ENCODE measurements at regions not wholly inside any gene's neighbourhood (a gene's known extent, or its start where the extent isn't known, plus 50 kb on each side); places are given as distances from the start of the nearest gene placed in this dataset.

DNA sequence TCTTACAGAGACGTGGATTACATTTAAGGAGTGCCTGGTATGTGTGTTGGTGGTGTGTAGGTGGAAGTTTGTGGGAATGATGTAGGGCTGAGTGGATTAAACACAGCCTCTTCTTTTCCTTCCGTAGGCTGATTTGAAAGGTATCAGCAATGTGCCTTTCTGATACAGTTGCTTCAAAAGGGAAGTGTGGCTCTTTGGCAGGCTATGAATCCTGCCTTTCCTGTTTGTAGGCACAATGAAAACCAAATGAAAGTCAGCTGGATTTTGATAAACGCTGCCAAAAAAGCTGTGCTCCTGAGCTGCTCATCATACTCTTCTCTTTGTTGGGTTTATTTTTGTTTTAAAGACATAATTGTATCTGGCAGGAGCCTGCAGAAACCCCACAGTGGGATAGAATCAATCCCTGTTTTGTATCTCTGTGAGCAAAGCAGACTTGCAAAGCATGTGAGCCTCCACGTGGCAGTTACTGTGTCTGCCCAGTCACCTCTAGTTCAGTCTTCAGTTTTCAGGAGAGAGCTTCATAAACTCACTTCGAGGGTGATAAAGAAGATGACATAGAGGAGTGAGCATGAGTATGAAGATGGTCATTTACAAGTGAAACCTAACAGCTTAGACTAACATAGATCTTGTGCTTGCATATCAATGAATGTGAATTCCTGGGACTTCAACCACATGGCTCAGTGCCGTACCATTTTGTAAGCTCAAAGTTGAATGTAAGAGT lies 655.7 kb upstream of the KIRREL3 start:
- no peak for DNase-seq (ENCODE audit: low read depth)

DNA sequence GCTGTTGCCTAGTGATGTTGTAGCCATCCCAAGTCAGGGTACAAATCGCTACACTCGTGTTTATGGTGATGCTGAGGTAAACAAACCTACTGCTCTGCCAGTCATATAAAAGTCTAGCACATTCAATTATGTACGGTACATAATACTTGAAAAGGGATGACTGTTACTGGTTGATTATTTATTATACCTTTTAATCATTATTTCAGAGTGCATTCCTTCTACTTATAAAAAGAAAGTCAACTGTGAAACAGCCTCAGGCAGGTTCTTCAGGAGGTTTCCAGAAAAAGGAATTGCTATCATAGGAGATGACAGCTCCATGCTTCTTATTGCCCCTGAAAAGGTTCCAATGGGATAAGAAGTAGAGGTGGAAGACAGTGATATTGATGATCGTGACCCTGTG lies 652.5 kb upstream of the KIRREL3 start:
- DNase-seq (ENCODE audit: low read depth), result no peak

DNA sequence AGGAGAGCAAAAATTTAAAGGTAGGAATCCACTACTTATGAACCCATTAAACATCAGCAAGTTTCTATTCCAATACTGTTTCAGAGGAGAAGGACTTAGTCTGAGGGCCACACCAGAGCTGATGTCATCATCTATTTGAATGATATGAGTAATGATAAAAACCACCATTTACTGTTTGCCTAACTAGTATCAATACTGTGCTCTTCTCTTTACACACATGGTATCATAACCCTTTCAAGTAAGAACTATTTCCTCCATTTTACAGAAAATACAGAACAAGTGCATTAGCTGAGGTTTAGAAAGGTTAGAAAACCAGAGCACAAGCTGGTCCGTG lies 651.3 kb upstream of the KIRREL3 start:
- peak; percentile 28 for DNase-seq (ENCODE audit: low read depth)

DNA sequence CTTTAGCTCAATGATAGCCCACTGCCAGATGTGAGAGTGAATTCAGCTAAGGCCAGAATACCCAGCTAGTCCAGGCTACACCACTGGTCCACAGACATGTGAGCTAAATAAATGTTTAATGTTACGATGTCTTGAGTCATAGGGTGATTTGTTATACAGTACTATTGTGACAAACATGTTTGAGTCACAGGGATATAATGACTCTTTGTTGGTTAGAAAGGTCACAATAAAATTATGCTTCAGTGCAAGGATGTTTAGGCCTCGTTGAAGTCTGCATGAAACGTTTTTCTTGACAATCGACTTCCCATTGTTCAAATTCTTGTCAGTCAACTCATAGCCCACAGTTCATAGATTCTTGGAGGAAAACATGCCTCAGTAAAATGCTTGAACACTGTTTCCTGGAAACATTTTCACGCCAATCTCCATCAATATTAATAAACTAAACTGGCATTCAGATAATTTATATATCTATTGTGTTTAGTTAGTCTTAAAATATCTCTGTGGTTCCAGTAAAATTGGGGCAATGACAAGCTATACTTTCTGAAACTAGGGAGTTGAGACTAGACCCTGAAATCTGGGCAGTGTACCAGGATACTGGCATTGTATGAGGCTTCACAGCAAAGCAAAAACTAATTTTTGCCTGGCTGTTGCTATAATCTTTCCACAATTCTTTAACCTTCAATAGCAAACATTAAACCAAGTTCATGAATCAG lies 650.8 kb upstream of the KIRREL3 start:
- DNase-seq (ENCODE audit: low read depth), result peak; percentile 12

DNA sequence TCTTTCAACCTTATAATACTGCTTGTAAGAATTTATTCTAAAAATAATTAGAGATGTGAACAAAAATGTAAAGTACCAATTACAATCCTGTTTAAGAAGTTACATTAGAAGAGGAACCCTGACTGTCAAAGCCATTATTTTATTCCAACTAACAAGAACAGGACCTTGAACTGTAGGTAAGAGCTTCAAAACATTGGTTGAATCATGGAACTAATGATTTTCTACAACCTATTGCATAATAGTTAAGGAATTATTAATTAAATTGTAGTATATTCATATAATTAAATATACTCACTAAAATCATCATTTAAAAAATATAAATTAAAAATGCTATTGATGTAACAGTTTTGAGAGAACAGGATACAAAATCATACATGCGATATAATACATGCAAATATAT lies 649.4 kb upstream of the KIRREL3 start:
- DNase-seq (ENCODE audit: low read depth), result no peak

DNA sequence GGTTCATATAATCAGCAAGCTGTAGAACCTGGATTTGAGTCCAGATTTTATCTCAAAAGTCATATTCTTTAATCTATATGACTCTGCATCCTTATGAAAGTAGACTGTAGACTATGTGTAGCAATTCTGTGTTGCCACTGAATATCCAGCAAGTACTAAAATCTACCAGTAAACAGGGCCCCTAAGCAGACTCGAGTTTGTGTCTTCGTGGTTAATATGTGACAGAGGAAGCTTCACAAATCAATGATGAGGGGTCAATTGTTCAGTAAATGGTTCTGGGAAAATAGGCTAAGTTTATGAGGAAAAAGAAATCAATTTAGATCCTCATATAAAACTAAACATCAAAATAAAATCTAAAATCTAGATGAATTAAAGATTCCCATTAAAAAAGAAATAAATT lies 648.5 kb upstream of the KIRREL3 start:
- no peak for DNase-seq (ENCODE audit: low read depth)

DNA sequence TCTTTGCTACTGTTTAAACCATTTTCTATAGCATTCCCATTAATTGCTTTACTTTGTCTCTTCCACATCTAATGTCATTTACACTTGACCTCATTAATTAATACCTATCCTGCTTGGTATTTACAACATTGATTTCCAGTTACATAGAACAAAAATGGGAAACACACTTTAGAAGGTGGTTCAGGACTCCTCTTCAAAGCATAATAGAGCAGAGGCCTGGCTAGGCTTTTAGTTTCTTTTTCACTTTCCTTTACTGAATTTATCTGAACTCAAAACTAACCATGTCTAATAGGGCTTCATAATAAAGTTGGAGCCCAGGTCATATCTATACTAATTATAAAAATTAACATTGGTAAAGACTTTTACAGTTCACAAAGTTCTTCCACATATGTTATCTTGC lies 648.0 kb upstream of the KIRREL3 start:
- DNase-seq (ENCODE audit: low read depth), result no peak

DNA sequence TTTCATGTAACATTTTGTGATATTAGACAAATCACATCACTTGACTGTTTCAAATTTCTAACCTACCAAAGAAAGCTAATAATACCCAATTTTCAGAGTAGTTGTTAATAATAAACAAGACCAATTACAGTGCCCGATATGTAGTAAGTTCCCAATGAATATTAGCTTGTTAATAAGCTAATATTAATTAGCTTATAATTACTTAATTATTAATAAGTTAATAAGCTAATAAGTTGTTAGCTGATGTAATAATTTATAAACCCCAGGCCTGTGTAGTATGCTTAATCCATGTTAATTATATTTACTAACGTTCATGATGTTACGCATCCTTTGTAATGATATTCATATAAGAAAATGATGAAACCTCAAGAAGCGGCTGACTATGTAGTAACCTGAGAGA lies 643.8 kb upstream of the KIRREL3 start:
- no peak for DNase-seq (ENCODE audit: low read depth)

DNA sequence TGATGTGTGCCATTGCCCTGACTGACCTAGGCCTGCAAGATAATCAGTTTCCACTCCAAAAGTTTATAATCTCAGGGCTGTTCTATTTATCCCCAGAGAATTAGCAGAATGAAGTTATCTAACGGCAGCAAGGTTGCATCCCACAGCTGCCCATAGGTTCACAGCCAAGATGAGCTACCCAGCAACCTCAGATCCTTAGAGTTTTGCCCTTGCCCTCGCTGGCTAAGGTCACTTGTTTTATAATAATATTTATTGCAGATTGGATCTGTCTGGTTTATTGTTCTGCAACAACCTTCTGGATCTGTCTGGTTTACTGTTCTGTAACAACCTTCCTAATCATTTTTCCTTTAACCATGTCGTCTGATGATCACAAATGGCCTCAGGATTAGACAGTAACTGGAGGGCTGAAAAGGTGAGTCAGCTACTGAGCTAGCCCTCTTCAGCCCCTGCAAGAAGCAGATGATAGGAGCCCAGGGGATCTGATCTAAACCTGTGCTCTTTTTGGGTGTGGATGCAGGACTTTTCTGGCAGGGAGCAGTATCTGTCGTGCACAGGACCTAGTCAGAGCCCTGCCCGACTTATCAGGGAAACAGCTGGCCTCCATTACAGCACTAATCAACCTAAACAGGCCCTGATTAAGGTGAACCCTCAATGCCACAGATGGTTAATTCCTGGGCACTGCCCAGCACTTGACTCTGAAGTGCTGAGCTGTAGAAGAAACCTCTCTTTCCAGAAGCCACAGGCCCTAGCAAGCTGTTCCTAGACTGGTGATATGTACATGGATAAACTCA lies 642.9 kb upstream of the KIRREL3 start:
- no peak for DNase-seq (ENCODE audit: low read depth)

DNA sequence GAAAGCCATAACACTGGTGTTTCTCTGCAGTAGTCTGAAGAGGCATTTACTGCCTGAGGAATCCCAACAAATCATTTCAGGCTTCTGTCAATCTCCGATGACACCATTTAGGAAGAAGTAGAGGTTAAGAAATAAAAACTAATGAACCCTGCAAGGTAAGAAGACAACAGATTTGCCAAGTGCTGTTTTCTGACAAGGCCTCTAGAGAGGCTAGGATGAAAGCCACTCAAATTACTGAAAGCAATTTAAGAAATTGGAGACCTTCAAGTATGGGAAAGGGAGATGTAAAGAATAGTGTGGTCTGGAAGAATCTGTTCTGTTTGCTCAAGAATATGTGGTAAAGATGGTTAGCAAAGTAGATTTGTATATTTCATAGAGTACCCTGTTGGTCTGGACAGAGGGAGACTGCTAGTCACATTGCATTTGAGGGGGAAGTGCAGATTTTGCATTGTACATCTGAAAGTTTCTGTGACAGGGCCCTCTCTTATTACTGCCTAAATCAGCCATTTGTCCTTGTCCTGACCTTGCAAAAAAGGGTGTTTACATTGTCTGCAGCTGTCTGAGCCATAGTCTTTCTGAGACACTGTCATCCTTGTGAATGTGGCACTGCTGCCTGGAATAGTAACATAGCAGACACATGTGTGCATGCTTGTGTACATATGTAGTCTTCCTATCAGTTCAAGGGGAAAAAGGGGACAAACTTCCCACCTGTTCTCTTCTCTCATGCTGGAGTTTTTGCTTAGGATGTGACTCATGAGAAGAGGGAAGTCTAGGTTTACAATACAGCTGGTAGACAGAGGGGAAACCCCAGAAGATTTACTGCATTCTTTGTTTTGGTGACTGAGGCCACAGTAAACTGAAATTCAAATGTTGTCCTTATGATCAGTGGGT lies 640.2 kb upstream of the KIRREL3 start:
- peak; percentile 75 for DNase-seq (ENCODE audit: low read depth)

DNA sequence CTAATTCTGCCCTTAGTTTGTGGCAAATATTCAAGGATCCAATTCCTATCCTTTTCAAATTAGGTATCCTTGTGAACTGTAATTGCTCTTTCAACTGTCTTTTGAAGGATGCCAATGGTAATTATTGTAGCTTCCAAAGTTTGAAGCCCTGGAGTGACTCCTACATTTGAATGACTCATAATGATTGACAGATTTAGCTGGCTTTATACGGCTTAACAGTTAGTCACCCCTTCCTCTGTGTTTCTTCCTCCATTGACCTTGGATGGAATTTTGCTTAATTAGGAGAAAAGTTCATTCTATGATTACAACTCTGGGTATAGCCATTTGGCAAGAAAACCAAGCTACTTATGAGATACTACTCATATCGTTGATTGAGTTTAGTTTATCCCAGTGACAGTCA lies 639.3 kb upstream of the KIRREL3 start:
- no peak for DNase-seq (ENCODE audit: low read depth)

DNA sequence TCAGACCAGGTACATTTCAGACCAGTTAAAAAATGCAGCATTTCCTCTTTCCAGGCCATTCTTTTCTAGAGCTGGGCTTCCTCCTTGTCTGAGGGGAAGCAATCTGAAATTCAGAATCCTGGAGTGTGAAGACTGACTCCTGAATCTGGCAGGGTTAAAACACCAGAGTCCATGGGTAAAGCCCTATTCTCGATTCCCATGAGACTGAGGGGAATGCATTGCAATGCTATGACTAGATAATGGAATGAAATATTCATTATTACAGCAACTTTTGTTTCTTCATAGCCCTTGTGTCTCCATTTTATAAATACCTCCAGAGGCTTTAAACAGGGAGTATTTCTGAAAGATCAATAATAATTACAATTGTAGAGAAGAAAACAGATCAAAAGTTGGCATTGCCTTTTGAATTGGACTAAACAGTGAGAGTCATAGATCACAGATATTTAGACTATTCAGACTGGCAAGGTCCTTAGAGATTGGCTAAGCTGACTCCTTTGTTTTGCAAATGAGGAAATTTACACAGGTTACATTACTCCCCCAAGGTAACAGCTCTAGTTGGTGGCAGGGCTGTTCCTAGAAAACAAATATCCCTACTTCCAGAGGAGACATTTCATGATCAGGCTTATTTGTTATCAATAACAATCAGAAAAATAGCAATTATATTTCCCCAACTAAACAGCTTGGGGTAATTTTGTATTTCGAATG lies 632.6 kb upstream of the KIRREL3 start:
- DNase-seq (ENCODE audit: low read depth), result no peak

DNA sequence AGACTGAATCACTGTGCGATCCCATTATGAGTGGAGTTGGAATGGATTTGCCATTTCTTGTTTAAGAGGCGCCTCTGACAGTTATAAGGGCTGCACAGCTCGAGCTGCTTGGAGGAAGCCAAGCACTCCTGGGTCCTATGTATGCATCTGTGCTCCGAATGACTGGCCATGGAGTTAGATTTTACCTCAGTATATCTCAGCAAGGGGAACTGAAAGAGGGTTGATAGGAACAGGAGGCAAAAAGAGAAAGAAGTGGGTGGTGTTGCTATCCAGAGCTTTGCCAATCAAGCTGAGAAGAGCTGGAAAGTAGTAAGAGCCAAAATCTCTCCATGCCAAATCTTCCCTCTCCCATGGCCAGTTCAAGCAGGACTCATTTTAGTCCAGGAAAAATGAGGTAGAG lies 632.0 kb upstream of the KIRREL3 start:
- DNase-seq (ENCODE audit: low read depth), result no peak

DNA sequence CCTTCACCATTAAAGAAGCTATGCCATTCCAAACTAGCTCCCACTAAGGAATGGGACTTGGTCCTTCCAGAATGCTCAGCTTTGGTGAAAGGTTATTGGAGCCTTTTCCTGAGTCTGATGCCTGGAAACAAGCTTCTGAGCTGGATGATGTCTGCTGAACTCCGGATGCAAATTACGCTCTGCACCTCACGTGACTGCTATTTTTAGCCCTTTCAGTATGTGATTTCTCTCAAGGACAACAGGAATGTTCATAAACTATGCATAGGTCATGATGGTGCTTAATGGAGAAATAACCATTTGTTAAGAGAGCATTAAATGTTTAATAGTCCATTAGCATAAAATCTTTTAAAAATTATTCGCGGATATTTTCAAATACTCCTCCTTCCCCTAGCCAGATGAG lies 631.4 kb upstream of the KIRREL3 start:
- no peak for DNase-seq (ENCODE audit: low read depth)

DNA sequence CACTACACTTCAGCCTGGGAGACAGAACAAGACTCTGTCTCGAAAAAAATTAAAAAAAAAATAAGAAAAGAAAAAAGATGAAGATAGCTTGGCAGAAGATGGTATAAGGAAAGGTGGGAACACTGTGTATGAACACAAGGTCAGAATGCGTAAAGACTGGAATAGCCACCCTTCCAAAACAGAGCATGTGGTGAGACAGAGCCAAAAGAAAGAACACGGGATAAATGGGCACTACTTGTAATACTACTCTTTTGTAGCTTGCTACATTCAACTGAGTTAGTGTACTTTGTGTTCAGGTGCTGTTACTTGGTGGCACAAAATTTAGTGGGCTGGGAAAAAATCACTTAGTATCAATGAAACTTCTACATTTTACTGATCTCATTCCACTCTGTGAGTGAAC lies 628.6 kb upstream of the KIRREL3 start:
- no peak for DNase-seq (ENCODE audit: low read depth)

DNA sequence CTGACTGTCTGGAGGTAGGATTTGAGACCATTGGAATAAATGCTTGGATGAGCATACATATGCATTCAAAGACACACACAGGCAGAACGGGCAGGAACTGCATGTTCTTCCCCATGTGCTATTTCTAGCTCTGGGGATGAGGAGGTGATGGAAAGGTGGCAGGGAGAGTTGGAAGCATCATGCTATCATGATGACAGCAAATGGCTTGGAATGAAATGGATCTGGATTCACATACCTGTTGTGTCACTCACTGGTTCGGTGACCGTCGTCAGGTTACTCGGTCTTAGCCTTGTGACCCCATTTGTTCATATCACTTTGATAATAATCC lies 627.9 kb upstream of the KIRREL3 start:
- DNase-seq (ENCODE audit: low read depth), result no peak

DNA sequence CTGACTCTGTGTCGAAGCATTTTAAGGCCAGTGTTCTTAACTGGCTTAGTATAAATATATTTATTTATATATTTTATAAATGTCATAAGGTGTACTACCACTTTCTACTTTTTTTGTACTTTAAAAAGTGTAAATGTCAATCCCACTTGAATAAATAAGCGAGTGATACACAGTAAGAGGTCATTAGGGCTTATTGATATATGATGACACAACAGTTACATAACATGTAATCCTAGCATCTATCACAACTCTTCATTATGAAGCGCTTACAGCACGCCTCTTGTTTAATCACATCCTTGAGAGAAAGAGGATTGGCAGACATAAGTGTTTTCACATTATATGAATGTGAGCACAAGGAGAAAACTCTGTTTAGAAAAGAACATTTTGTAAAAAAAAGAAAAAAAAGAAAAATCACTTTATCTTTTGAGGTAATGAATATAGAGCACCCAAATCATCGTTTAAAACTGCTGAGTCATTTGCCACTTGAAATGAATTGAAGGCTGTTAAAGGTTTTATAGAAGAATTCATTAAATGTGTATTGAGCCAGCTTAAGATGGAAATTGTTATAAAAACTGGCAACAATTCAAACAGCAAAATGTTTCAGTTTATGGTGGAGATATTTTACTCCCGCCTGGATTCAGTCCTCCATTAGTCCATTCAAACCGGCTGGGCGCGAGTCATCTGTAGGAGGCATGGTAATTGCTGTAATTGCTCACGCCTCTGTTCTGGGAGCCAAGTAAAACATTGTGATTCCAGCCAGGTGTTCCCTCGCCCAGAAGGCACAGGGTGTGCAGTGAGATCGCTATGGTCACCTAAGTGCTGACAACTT lies 627.3 kb upstream of the KIRREL3 start:
- DNase-seq (ENCODE audit: low read depth), result no peak

DNA sequence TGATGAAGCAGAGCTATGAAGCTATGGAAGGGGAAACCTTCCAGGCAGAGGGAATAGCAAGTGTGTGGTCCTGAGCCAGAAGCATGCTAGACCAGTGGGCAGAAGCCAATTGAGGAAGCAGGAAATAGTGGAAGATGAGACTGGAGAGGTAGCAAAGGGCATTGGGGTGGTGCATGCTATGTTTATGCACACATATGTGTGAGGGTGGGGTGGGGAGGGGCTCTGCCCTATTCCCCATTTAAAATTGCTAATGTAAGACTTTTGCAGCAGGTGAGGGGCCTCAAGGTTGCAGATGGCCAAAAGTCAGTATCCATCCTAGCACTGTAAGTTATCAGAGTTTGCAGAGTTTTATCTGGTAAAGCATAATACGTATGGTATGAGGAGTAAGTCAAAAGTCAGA lies 626.6 kb upstream of the KIRREL3 start:
- DNase-seq (ENCODE audit: low read depth), result no peak

DNA sequence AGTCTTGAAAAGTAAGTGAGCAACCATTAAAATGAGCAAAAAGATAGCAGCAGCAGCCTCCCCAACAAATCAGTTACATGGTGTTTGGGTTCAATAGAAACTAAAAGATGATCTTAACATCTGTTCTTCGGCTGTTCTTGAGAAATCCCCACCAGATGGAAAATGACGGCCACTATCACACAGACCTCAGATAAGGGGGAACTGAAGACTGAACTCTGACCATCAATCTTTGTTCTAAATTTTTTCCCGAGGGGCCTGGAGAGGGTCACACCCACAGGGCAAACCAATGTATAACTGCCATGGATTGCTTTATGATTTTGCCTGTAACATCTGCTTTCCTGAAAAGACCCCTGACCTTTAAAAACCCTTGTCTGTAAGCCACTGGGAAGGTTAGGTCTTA lies 624.8 kb upstream of the KIRREL3 start:
- no peak for DNase-seq (ENCODE audit: low read depth)

DNA sequence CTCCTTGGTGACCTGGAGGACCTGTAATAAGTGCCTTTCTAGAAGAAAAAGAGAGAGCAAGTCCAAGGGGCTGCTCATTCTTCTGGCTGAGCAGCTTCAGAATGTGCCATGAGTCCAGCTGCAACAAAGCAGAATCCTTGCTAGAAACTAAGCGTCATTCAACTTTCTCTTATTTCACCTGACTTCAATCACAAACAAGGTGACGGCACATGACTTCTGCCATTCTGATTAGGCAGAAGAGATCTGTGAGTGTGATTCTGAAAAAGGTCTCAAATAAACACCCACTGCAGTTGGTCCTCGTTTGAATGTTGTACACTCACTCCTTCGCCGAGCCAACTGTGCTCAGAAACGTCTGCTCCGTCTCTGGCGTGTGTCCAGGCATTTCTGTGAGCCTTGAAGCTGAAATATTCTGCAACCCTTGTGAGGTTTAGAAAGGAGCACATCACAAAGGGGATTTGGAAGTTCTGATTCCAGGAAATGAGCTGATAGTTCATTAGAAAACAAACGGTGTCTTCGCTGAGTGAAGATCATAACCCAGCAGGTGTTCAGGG lies 623.8 kb upstream of the KIRREL3 start:
- DNase-seq (ENCODE audit: low read depth), result peak; percentile 33
